Kidney (tissue), 13 donors: ENCODE measurements at regions not wholly inside any gene's neighbourhood (a gene's known extent, or its start where the extent isn't known, plus 50 kb on each side); places are given as distances from the start of the nearest gene placed in this dataset.

Experiments
- DNase-seq, 5 donors: peaks; one replicate each; pipeline ENCODE4 v3.0.0-alpha.2; 2013 to 2020
- FAIRE-seq: peaks from 2 replicates; lab custom pipeline; 2012; peaks lifted over from hg19 to GRCh38; lab: Jason Lieb, UNC
- H3K27ac ChIP-seq, 2 donors: one replicate each; pipeline ENCODE4 v1.7.0; 2013; ENCODE audit warnings: low read depth in 2 of 2, low read length in 2 of 2, inconsistent platforms in 1 of 2
- H3K27me3 ChIP-seq: one replicate; pipeline ENCODE4 v1.7.1; 2013; ENCODE audit warnings: low read length, inconsistent platforms; ENCODE audit not compliant: control insufficient read depth, insufficient read depth
- H3K36me3 ChIP-seq, 3 donors: one replicate each; pipeline versions ENCODE4 v1.7.0 to v1.7.1; 2013; ENCODE audit warnings: low read length in 3 of 3, control low read depth in 1 of 3, inconsistent platforms in 1 of 3; ENCODE audit not compliant: insufficient read depth in 3 of 3, control insufficient read depth in 2 of 3
- H3K4me1 ChIP-seq, 3 donors: one replicate each; pipeline versions ENCODE4 v1.7.0 to v1.7.1; 2013; ENCODE audit warnings: low read length in 3 of 3, inconsistent platforms in 1 of 3, low read depth in 1 of 3; ENCODE audit not compliant: control insufficient read depth in 2 of 3, insufficient read depth in 2 of 3
- H3K4me3 ChIP-seq, 3 donors: one replicate each; pipeline versions ENCODE4 v1.7.0 to v1.8.1; 2013; ENCODE audit warnings: low read length in 3 of 3, control low read depth in 1 of 3, inconsistent platforms in 1 of 3
- H3K9ac ChIP-seq, 3 donors: one replicate each; pipeline versions ENCODE4 v1.7.0 to v1.7.1; 2013; ENCODE audit warnings: low read length in 3 of 3, control low read depth in 1 of 3, inconsistent platforms in 1 of 3
- H3K9me3 ChIP-seq, 3 donors: one replicate each; pipeline versions ENCODE4 v1.7.0 to v1.7.1; 2013; ENCODE audit warnings: low read length in 3 of 3, control low read depth in 1 of 3, inconsistent platforms in 1 of 3; ENCODE audit not compliant: control insufficient read depth in 2 of 3, insufficient read depth in 1 of 3
- intact Hi-C: fragments of 100-400 bp; cut with DNase I; formaldehyde crosslinking; loops from one replicate; pipeline ENCODE4 v1.11.1; 2022
- TF ChIP-seq, protein P1 (sequence below): IDR thresholded peaks from 3 replicates; pipeline ENCODE4 v1.5.1; 2012; ENCODE audit warnings: mild to moderate bottlenecking, moderate library complexity, borderline replicate concordance; ENCODE audit not compliant: insufficient read depth; ENCODE audit errors: extremely low read depth
- donor health status: control.
- donor health status: control.
- donor health status: control.
- donor health status: control.
- donor health status: control.
- donor health status: DM: yes; HTN: yes; CAD: no.
- donor health status: Normal renal cell carcinoma (clear cell type).

DNA sequence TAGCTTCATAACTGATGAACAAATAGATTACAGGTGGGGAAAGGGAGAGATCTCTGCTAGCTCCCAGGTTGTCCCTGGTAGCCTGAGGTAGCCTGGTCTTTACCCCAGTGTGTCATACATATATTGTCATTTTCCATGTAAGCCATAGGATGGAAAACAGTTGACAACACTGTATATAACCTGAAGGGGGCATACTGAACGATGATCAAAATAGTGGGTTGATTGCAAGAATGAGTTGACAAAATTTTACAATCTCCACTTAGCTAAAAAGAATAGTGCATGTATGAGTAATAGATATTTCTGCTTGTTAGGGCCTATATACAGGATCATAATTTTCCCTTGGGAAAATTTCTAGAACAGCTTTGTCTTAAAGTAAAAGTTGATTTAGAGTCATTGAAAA, 304.1 kb upstream of the HAND2 start:
- no peak overlapping the region for H3K4me3 ChIP-seq
- DNase-seq = no peak
- H3K9ac ChIP-seq = no peak overlapping the region
- no peaks in the 10 kb centered on the region for H3K36me3 ChIP-seq
- no peak overlapping the region for H3K27ac ChIP-seq
- no peaks in the 10 kb centered on the region for H3K4me1 ChIP-seq
- intact Hi-C loops = no loop called here
- no peaks in the 10 kb centered on the region for H3K27me3 ChIP-seq
- no peaks in the 10 kb centered on the region for H3K9me3 ChIP-seq
- TF ChIP-seq, protein P1, sequence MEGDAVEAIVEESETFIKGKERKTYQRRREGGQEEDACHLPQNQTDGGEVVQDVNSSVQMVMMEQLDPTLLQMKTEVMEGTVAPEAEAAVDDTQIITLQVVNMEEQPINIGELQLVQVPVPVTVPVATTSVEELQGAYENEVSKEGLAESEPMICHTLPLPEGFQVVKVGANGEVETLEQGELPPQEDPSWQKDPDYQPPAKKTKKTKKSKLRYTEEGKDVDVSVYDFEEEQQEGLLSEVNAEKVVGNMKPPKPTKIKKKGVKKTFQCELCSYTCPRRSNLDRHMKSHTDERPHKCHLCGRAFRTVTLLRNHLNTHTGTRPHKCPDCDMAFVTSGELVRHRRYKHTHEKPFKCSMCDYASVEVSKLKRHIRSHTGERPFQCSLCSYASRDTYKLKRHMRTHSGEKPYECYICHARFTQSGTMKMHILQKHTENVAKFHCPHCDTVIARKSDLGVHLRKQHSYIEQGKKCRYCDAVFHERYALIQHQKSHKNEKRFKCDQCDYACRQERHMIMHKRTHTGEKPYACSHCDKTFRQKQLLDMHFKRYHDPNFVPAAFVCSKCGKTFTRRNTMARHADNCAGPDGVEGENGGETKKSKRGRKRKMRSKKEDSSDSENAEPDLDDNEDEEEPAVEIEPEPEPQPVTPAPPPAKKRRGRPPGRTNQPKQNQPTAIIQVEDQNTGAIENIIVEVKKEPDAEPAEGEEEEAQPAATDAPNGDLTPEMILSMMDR = no peak
- FAIRE-seq = no peak

DNA sequence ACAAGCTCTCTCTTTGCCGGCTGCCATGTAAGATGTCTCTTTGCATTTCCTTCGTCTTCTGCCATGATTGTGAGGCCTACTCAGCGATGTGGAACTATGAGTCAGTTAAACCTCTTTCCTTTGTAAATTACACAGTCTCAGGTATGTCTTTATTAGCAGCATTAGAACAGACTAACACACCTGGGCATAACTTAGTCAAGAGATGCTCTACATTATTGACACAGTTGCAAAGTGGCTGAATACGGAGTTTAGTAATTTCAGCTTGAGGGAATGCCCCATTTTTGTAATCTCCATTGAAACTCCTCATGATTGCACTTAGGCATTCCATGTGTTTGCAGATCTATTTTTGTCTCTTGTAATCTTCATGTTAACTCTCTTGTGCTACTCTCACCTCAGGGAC, 299.5 kb upstream of the HAND2 start:
- DNase-seq (no peak), FAIRE-seq (no peak)
- Histone ChIP-seq H3K4me3 (no peak overlapping the region), H3K27ac (no peak overlapping the region), H3K9ac (no peak overlapping the region), H3K4me1 (no peaks in the 10 kb centered on the region), H3K27me3 (no peaks in the 10 kb centered on the region), H3K36me3 (no peaks in the 10 kb centered on the region), H3K9me3 (no peaks in the 10 kb centered on the region)
- TF ChIP-seq, protein P1 = no peak
- intact Hi-C loops = no loop called here

DNA sequence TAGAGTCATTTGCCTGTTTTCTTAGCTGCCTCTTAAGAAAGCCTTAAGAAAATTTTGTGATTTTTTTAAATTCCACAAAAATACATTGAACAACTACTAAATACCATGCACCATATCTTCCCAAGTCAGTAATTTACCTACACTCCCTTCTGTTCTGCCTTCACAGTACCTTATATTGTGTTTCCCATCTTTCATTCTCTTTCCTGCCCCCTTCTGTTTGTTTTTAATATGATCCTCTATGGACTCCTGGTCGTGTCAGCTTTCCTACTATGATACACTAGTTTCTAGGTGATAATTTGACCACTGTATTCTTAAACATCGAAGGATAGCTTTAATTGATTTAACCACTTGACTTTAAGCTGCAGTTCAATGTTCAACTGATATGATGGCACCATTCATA, 297.7 kb upstream of the HAND2 start:
- H3K27ac ChIP-seq = no peak overlapping the region
- no peaks in the 10 kb centered on the region for H3K27me3 ChIP-seq
- no peak overlapping the region for H3K4me3 ChIP-seq
- TF ChIP-seq, protein P1 = no peak
- no peaks in the 10 kb centered on the region for H3K9me3 ChIP-seq
- H3K36me3 ChIP-seq = no peaks in the 10 kb centered on the region
- no peak for DNase-seq
- intact Hi-C loops = no loop called here
- FAIRE-seq = no peak
- H3K4me1 ChIP-seq = no peaks in the 10 kb centered on the region
- H3K9ac ChIP-seq = no peak overlapping the region

DNA sequence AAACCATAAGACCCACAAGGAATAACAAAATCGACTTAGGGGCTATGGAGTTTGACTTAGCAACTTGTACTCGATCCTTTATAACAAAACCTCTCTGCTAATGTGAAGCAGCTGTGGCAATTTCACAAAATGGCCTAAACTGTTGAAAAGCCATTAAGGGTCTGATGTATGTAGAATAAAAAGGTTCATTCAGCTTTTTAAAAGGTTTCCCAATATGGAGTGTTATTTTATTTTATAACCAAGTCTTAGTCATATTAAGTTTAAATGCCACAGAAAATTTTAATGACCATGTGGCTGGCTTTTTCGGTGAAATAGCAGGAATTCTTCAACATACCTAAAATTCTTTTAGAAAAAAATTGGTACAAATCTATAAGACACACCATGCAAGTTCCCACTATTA, 291.8 kb upstream of the HAND2 start:
- FAIRE-seq = no peak
- H3K27me3 ChIP-seq = no peaks in the 10 kb centered on the region

More for the DNA sequence above, 291.8 kb upstream of the HAND2 start:
- no peak for DNase-seq
- H3K9me3 ChIP-seq = no peaks in the 10 kb centered on the region
- H3K27ac ChIP-seq = no peak overlapping the region
- no peaks in the 10 kb centered on the region for H3K36me3 ChIP-seq
- no peaks in the 10 kb centered on the region for H3K4me1 ChIP-seq
- no peak overlapping the region for H3K9ac ChIP-seq
- H3K4me3 ChIP-seq = no peak overlapping the region
- TF ChIP-seq, protein P1 = no peak
- intact Hi-C loops = no loop called here
